AG04450 (cell line): ENCODE measurements at regions not wholly inside any gene's neighbourhood (a gene's known extent, or its start where the extent isn't known, plus 50 kb on each side); places are given as distances from the start of the nearest gene placed in this dataset.

ENCODE experiments used
- CTCF ChIA-PET: fragments of 300-600, 350-600 bp; formaldehyde crosslinking; extraction: SDS; loops from one replicate; lab custom pipeline; 2022; ENCODE audit warnings: antibody characterized with exemption, inconsistent platforms; lab: Charles Lee
- POLR2A ChIA-PET: fragments of 350-600 bp; formaldehyde crosslinking; extraction: SDS; loops from one replicate; lab custom pipeline; 2021; ENCODE audit warnings: antibody characterized with exemption, inconsistent platforms; lab: Yijun Ruan, JAX
- DNase-seq: peaks from one replicate; pipeline ENCODE4 v3.0.0-alpha.2; 2011; ENCODE audit warnings: low read depth, low spot score
- H3K27ac ChIP-seq: one replicate; pipeline ENCODE4 v1.5.1; 2012; ENCODE audit warnings: low read depth, low read length, control low read depth
- H3K27me3 ChIP-seq: one replicate; pipeline ENCODE4 v1.6.0; 2012; ENCODE audit warnings: low read length; ENCODE audit not compliant: control insufficient read depth, insufficient read depth
- H3K4me3 ChIP-seq: 2 replicates; pipeline ENCODE4 v1.5.1; 2011; ENCODE audit warnings: mild to moderate bottlenecking, low read depth, low read length, control low read depth
- H3K9me3 ChIP-seq: 2 replicates; pipeline ENCODE4 v1.5.1; 2012; ENCODE audit warnings: low read length; ENCODE audit not compliant: control insufficient read depth, insufficient read depth
- CTCF ChIP-seq: IDR thresholded peaks from 2 replicates; pipeline ENCODE4 v1.5.1; 2011; ENCODE audit warnings: low read depth, low read length, control low read depth, inconsistent platforms

- TF ChIP-seq CTCF: no peak
- ChIA-PET POLR2A (no interaction called here), CTCF (no interaction called here)
- Histone ChIP-seq H3K27ac (no peak overlapping the region), H3K9me3 (no peaks in the 10 kb centered on the region; the same call in none of the 2 replicates), H3K4me3 (no peak overlapping the region), H3K27me3 (no peaks in the 10 kb centered on the region)
- DNase-seq: no peak
Measured at GRCh38 chr6:155795173-155795796, 339.6 kb upstream of the NOX3 start.

- no peak overlapping the region for H3K27ac ChIP-seq
- no peak overlapping the region for H3K4me3 ChIP-seq
- H3K9me3 ChIP-seq: no peaks in the 10 kb centered on the region; the same call in none of the 2 replicates
- no peaks in the 10 kb centered on the region for H3K27me3 ChIP-seq
- TF ChIP-seq CTCF: no peak
- ChIA-PET POLR2A (no interaction called here), CTCF (no interaction called here)
- DNase-seq: no peak
Measured at GRCh38 chr6:155791891-155792290, 336.3 kb upstream of the NOX3 start.

- ChIA-PET POLR2A (no interaction called here), CTCF (no interaction called here)
- TF ChIP-seq CTCF: no peak
Measured at GRCh38 chr6:155791186-155791585, 335.5 kb upstream of the NOX3 start.

GRCh38 chr6:155787168-155787567, 331.5 kb upstream of the NOX3 start:
- Histone ChIP-seq H3K27ac (no peak overlapping the region), H3K27me3 (no peaks in the 10 kb centered on the region), H3K9me3 (no peaks in the 10 kb centered on the region; the same call in 1 of the 2 replicates), H3K4me3 (no peak overlapping the region)
- no peak for DNase-seq
- ChIA-PET POLR2A (no interaction called here), CTCF (no interaction called here)
- TF ChIP-seq CTCF: no peak

More at GRCh38 chr6:155791186-155791585, 335.5 kb upstream of the NOX3 start:
- H3K9me3 ChIP-seq: no peaks in the 10 kb centered on the region; the same call in none of the 2 replicates
- no peak overlapping the region for H3K27ac ChIP-seq
- H3K4me3 ChIP-seq: no peak overlapping the region
- no peaks in the 10 kb centered on the region for H3K27me3 ChIP-seq
- DNase-seq: no peak

- DNase-seq: no peak
- ChIA-PET CTCF (no interaction called here), POLR2A (no interaction called here)
- Histone ChIP-seq H3K9me3 (no peaks in the 10 kb centered on the region; the same call in 1 of the 2 replicates), H3K4me3 (no peak overlapping the region), H3K27ac (no peak overlapping the region), H3K27me3 (no peaks in the 10 kb centered on the region)
- no peak for TF ChIP-seq CTCF
Measured at GRCh38 chr6:155786528-155786927, 330.9 kb upstream of the NOX3 start.
